ENCODE measurements at regions not wholly inside any gene's neighbourhood (a gene's known extent, or its start where the extent isn't known, plus 50 kb on each side); places are given as distances from the start of the nearest gene placed in this dataset.

DNA sequence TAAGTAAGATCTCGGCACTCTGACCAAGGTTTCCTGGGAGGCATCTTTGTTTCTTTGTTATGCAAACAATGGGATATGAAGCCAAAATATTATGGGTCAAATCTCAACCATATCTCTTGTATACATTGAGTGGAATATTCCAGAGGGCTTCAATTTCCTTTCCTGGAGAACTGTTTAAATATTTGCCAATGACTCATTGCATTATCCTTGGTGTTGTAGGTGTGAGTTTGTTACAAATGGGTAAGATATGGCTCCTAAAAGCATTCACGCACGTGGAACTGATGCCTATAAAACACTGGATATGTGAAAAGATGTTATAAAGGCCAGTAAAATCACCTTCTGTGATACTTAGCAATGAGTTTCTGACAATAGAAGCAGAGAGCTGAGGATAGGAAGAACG is 150.5 kb upstream of the WDR1 start:
- H4K20me1 ChIP-seq (ENCODE audit: control insufficient read depth, insufficient read depth, low read length, poor library complexity, severe bottlenecking): no peaks in the 10 kb centered on the region
- no peaks in the 10 kb centered on the region for H3K79me2 ChIP-seq (ENCODE audit: control insufficient read depth, insufficient read depth, low read length)
- no CpG with 5 or more reads among the region's 4 CpGs for WGBS (ENCODE audit: insufficient coverage)
- no peaks in the 10 kb centered on the region for H3K36me3 ChIP-seq (replicated peaks in 1 of 2; ENCODE audit: control extremely low read depth in 1 of 2, control insufficient read depth in 1 of 2, extremely low read depth in 1 of 2, insufficient read depth in 2 of 2, low read length in 1 of 2)
- no peak overlapping the region for H3K9ac ChIP-seq (ENCODE audit: low read length)
- ChIA-PET POLR2A (no interaction called here), CTCF (no interaction called here)
- ATAC-seq (ENCODE audit: low read depth) (no peak), DNase-seq (no peak)
- Mint-ChIP-seq H3K9me3 (ENCODE audit: insufficient read depth) (no peaks in the 10 kb centered on the region), H3K4me3 (no peak overlapping the region), H3K4me1 (no peaks in the 10 kb centered on the region), H3K27me3 (no peaks in the 10 kb centered on the region), H3K27ac (no peak overlapping the region)
- no peak overlapping the region for H3K4me3 ChIP-seq (ENCODE audit: control extremely low read depth in 1 of 5, extremely low read depth in 1 of 5, insufficient read depth in 1 of 5, low read depth in 2 of 5, low read length in 4 of 5)
- H3K9me3 ChIP-seq (ENCODE audit: control extremely low read depth in 1 of 3, control insufficient read depth in 2 of 3, insufficient read depth in 1 of 3, low read length in 2 of 3): no peaks in the 10 kb centered on the region
- H3K4me2 ChIP-seq (replicated peaks; ENCODE audit: low read depth, low read length, poor library complexity, severe bottlenecking): no peak overlapping the region
- intact Hi-C loops (cut with micrococcal nuclease): no loop called here
- no peak for TF ChIP-seq EZH2 (IDR thresholded peaks at IDR 0.05; ENCODE audit: borderline replicate concordance, insufficient read depth, low read depth, low read length, poor library complexity, severe bottlenecking)
- TF ChIP-seq CTCF (IDR thresholded peaks at IDR 0.05): no peak
- H3K27ac ChIP-seq (ENCODE audit: low read length in 2 of 2): no peak overlapping the region
- peaks cover 0 to 3% (median 0%) of the 10 kb centered on the region in 4 experiments for H3K27me3 ChIP-seq (replicated peaks in 1 of 4; ENCODE audit: control extremely low read depth in 1 of 4, control insufficient read depth in 3 of 4, insufficient read depth in 4 of 4, low read length in 3 of 4)
- H2AFZ ChIP-seq (ENCODE audit: insufficient read depth, low read depth, low read length, poor library complexity, severe bottlenecking): no peak overlapping the region
- H3K4me1 ChIP-seq (ENCODE audit: control insufficient read depth in 2 of 2, insufficient read depth in 2 of 2, low read length in 2 of 2): no peaks in the 10 kb centered on the region

DNA sequence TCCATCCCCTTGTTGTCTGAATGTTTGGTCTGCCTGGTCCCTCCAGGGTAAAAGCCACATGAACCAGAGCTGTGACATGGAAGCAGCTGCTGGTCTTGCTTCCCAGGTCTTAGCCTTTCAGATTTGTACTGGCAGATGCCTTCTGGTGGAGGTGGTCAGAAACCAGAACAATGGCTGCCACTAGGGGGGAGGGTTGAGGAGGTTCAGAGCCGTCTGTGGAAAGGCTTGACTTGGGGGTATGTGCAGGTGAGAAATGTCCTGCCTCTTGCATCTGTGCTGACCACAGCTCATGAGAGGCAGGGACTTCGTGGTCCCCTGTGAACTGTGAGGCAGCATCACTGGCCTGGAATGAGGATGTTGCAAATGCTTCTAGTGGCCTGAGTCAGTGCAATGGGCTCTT is 144.2 kb upstream of the WDR1 start:
- no peak overlapping the region for H3K4me3 ChIP-seq (ENCODE audit: control extremely low read depth in 1 of 5, extremely low read depth in 1 of 5, insufficient read depth in 1 of 5, low read depth in 2 of 5, low read length in 4 of 5)
- H3K4me1 Mint-ChIP-seq: no peaks in the 10 kb centered on the region
- peaks cover 24% of the 10 kb centered on the region for H3K27me3 Mint-ChIP-seq
- no peak overlapping the region for H2AFZ ChIP-seq (ENCODE audit: insufficient read depth, low read depth, low read length, poor library complexity, severe bottlenecking)
- WGBS (ENCODE audit: insufficient coverage): 56% methylated on average over 2 of the region's 2 CpGs
- H3K79me2 ChIP-seq (ENCODE audit: control insufficient read depth, insufficient read depth, low read length): no peaks in the 10 kb centered on the region
- H3K9ac ChIP-seq (ENCODE audit: low read length): no peak overlapping the region
- POLR2A ChIA-PET: no interaction called here
- H3K27ac ChIP-seq (ENCODE audit: low read length in 2 of 2): no peak overlapping the region
- H3K27me3 ChIP-seq (replicated peaks in 1 of 4; ENCODE audit: control extremely low read depth in 1 of 4, control insufficient read depth in 3 of 4, insufficient read depth in 4 of 4, low read length in 3 of 4): peaks cover 0 to 6% (median 1%) of the 10 kb centered on the region in 4 experiments
- intact Hi-C loops (cut with micrococcal nuclease): no loop called here
- H3K4me3 Mint-ChIP-seq: no peak overlapping the region
- no peaks in the 10 kb centered on the region for H4K20me1 ChIP-seq (ENCODE audit: control insufficient read depth, insufficient read depth, low read length, poor library complexity, severe bottlenecking)
- no peak overlapping the region for H3K4me2 ChIP-seq (replicated peaks; ENCODE audit: low read depth, low read length, poor library complexity, severe bottlenecking)
- DNase-seq (no peak), ATAC-seq (ENCODE audit: low read depth) (no peak)
- H3K27ac Mint-ChIP-seq: no peak overlapping the region
- H3K4me1 ChIP-seq (ENCODE audit: control insufficient read depth in 2 of 2, insufficient read depth in 2 of 2, low read length in 2 of 2): no peaks in the 10 kb centered on the region
- TF ChIP-seq CTCF (IDR thresholded peaks at IDR 0.05) (no peak), EZH2 (IDR thresholded peaks at IDR 0.05; ENCODE audit: borderline replicate concordance, insufficient read depth, low read depth, low read length, poor library complexity, severe bottlenecking) (no peak)
- CTCF ChIA-PET: no interaction called here
- no peaks in the 10 kb centered on the region for H3K9me3 Mint-ChIP-seq (ENCODE audit: insufficient read depth)
- no peaks in the 10 kb centered on the region for H3K36me3 ChIP-seq (replicated peaks in 1 of 2; ENCODE audit: control extremely low read depth in 1 of 2, control insufficient read depth in 1 of 2, extremely low read depth in 1 of 2, insufficient read depth in 2 of 2, low read length in 1 of 2)
- H3K9me3 ChIP-seq (ENCODE audit: control extremely low read depth in 1 of 3, control insufficient read depth in 2 of 3, insufficient read depth in 1 of 3, low read length in 2 of 3): no peaks in the 10 kb centered on the region

Data from B cell (primary cell).